ENCODE measurements at regions not wholly inside any gene's neighbourhood (a gene's known extent, or its start where the extent isn't known, plus 50 kb on each side); places are given as distances from the start of the nearest gene placed in this dataset.

DNA sequence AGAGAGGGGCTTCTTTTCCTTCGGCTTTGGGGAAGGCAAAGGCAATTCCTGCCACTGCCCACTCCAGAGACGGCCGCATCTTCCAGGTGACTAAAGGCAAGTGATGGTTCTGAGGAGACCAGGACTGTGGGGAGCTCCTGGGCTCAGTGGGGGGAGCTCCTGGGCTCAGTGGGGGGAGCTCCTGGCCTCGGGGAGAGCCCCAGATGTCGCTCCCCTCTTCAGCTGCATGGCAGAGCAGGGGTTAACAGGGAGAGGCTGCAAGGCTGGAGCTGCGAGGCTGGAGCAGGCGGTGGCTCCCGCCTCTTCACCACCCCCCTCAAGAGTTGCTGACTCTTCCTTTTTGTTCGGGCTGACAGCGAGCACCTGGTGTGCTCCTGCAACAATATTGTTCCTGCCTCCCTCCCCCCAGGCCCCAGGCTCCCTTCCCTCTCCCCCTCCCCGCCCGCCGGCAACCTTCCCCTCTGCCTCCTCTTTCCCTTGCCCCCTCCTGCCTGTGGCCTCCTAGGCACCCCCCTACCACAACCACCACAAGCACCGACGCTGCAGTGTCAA lies 56.3 kb upstream of the LBX1 start:
- Histone ChIP-seq H3K14ac (ENCODE audit: insufficient read depth, low read length) (no peak overlapping the region), H2BK15ac (ENCODE audit: low read depth, low read length) (no peak overlapping the region), H3K23me2 (ENCODE audit: insufficient read length, low read depth, low read length, poor library complexity, severe bottlenecking) (peaks cover 6% of the 10 kb centered on the region), H3K27ac (ENCODE audit: insufficient read length, low read depth, low read length) (no peak overlapping the region), H4K91ac (ENCODE audit: insufficient read length, low read depth, low read length) (no peak overlapping the region), H4K5ac (ENCODE audit: insufficient read length, low read depth, low read length) (no peak overlapping the region), H2BK12ac (ENCODE audit: insufficient read length, low read depth, low read length) (no peak overlapping the region), H2BK20ac (ENCODE audit: low read depth, low read length, poor library complexity, severe bottlenecking) (no peak overlapping the region), H3K9ac (ENCODE audit: extremely low read depth, insufficient read length, low read length) (no peak overlapping the region), H3K23ac (ENCODE audit: insufficient read length, low read depth, low read length) (no peak overlapping the region), H3K27me3 (ENCODE audit: insufficient read depth, low read length) (peaks cover 34% of the 10 kb centered on the region), H3K4me2 (ENCODE audit: insufficient read depth, insufficient read length, low read length) (no peak overlapping the region), H3K79me1 (ENCODE audit: insufficient read depth, low read depth, low read length, poor library complexity, severe bottlenecking) (no peaks in the 10 kb centered on the region), H2BK5ac (ENCODE audit: insufficient read length, low read length) (no peak overlapping the region), H3K4me1 (ENCODE audit: insufficient read depth, low read length) (peaks cover 20% of the 10 kb centered on the region; the same call in 1 of the 2 replicates), H2AK5ac (ENCODE audit: insufficient read length, low read length) (no peak overlapping the region), H3T11ph (ENCODE audit: low read length) (no peak overlapping the region), H2AFZ (ENCODE audit: low read length) (no peak overlapping the region), H3K18ac (ENCODE audit: insufficient read length, low read depth, low read length) (no peak overlapping the region), H4K20me1 (ENCODE audit: control insufficient read depth, insufficient read depth, insufficient read length) (no peaks in the 10 kb centered on the region), H3K56ac (ENCODE audit: insufficient read length, low read depth, low read length) (no peak overlapping the region), H3K79me2 (ENCODE audit: insufficient read depth, low read length) (no peaks in the 10 kb centered on the region), H2BK120ac (ENCODE audit: low read depth, low read length, poor library complexity, severe bottlenecking) (no peak overlapping the region), H3K4ac (ENCODE audit: low read depth, low read length) (no peak overlapping the region), H4K8ac (replicated peaks; ENCODE audit: insufficient read length, low read depth, low read length) (no peak overlapping the region), H3K9me3 (ENCODE audit: control insufficient read depth, low read depth, low read length) (no peaks in the 10 kb centered on the region)
- Mint-ChIP-seq H3K4me3 (peak overlapping the region; percentile 30 to 70), H3K36me3 (ENCODE audit: insufficient read depth in 1 of 3, low read depth in 3 of 3) (no peaks in the 10 kb centered on the region), H3K27ac (no peak overlapping the region), H3K4me1 (peaks cover 64 to 79% of the 10 kb centered on the region in 2 experiments), H3K9me3 (no peaks in the 10 kb centered on the region; a peak in 1 of 5 replicates), H3K27me3 (ENCODE audit: low read depth) (peaks cover 93% of the 10 kb centered on the region)
- TF ChIP-seq, protein P1, sequence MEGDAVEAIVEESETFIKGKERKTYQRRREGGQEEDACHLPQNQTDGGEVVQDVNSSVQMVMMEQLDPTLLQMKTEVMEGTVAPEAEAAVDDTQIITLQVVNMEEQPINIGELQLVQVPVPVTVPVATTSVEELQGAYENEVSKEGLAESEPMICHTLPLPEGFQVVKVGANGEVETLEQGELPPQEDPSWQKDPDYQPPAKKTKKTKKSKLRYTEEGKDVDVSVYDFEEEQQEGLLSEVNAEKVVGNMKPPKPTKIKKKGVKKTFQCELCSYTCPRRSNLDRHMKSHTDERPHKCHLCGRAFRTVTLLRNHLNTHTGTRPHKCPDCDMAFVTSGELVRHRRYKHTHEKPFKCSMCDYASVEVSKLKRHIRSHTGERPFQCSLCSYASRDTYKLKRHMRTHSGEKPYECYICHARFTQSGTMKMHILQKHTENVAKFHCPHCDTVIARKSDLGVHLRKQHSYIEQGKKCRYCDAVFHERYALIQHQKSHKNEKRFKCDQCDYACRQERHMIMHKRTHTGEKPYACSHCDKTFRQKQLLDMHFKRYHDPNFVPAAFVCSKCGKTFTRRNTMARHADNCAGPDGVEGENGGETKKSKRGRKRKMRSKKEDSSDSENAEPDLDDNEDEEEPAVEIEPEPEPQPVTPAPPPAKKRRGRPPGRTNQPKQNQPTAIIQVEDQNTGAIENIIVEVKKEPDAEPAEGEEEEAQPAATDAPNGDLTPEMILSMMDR (conservative IDR thresholded peaks at IDR 0.05) = no peak
- no CpG with 5 or more reads among the region's 15 CpGs for WGBS (ENCODE audit: extremely low coverage, insufficient read length, low lambda C conversion rate)
- peak; percentile 85 for DNase-seq
